ENCODE measurements at regions not wholly inside any gene's neighbourhood (a gene's known extent, or its start where the extent isn't known, plus 50 kb on each side); places are given as distances from the start of the nearest gene placed in this dataset.

GRCh38 chr4:14646831-14647230 lies 355.4 kb upstream of the CPEB2 start:
- H3K9me3 Mint-ChIP-seq (ENCODE audit: unreplicated experiment), result no peaks in the 10 kb centered on the region
- DNase-seq, result no peak
- H3K4me3 Mint-ChIP-seq (ENCODE audit: unreplicated experiment), result no peak overlapping the region
- H3K27me3 Mint-ChIP-seq (ENCODE audit: unreplicated experiment), result peaks cover 3% of the 10 kb centered on the region
- no peaks in the 10 kb centered on the region for H3K4me1 Mint-ChIP-seq (ENCODE audit: low read depth, unreplicated experiment)
- H3K36me3 Mint-ChIP-seq (ENCODE audit: unreplicated experiment), result no peaks in the 10 kb centered on the region
- TF ChIP-seq, protein P1, sequence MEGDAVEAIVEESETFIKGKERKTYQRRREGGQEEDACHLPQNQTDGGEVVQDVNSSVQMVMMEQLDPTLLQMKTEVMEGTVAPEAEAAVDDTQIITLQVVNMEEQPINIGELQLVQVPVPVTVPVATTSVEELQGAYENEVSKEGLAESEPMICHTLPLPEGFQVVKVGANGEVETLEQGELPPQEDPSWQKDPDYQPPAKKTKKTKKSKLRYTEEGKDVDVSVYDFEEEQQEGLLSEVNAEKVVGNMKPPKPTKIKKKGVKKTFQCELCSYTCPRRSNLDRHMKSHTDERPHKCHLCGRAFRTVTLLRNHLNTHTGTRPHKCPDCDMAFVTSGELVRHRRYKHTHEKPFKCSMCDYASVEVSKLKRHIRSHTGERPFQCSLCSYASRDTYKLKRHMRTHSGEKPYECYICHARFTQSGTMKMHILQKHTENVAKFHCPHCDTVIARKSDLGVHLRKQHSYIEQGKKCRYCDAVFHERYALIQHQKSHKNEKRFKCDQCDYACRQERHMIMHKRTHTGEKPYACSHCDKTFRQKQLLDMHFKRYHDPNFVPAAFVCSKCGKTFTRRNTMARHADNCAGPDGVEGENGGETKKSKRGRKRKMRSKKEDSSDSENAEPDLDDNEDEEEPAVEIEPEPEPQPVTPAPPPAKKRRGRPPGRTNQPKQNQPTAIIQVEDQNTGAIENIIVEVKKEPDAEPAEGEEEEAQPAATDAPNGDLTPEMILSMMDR (IDR thresholded peaks at IDR 0.05; ENCODE audit: partially characterized antibody, unreplicated experiment), result no peak
- no peak overlapping the region for H3K27ac Mint-ChIP-seq (ENCODE audit: unreplicated experiment)

DNA sequence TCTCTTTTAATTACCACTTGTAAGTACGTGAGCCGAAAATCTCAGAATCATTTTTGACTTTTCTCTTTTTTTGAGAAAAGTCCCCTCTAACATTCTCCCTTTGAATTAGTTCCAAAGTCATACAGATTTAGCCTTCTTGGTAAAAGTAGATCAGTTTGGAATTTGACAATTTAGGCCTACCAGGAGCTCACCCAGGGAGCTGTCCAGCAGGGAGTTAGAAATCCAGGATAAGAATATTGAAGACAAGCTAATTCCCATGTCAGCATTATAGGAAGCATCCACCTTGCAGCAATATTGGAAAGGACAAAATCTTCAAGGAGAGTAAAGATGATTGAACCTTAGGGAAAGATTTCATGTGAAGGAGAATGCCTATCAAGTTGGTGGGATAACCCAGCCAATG lies 352.2 kb upstream of the CPEB2 start:
- Mint-ChIP-seq H3K27ac (ENCODE audit: unreplicated experiment) (no peak overlapping the region), H3K9me3 (ENCODE audit: unreplicated experiment) (no peaks in the 10 kb centered on the region), H3K27me3 (ENCODE audit: unreplicated experiment) (no peaks in the 10 kb centered on the region), H3K4me3 (ENCODE audit: unreplicated experiment) (no peak overlapping the region), H3K36me3 (ENCODE audit: unreplicated experiment) (no peaks in the 10 kb centered on the region), H3K4me1 (ENCODE audit: low read depth, unreplicated experiment) (no peaks in the 10 kb centered on the region)
- TF ChIP-seq, protein P1 (IDR thresholded peaks at IDR 0.05; ENCODE audit: partially characterized antibody, unreplicated experiment), result no peak
- DNase-seq, result no peak

- Mint-ChIP-seq H3K4me3 (ENCODE audit: unreplicated experiment) (no peak overlapping the region), H3K27ac (ENCODE audit: unreplicated experiment) (no peak overlapping the region), H3K9me3 (ENCODE audit: unreplicated experiment) (no peaks in the 10 kb centered on the region), H3K4me1 (ENCODE audit: low read depth, unreplicated experiment) (no peaks in the 10 kb centered on the region), H3K36me3 (ENCODE audit: unreplicated experiment) (no peaks in the 10 kb centered on the region), H3K27me3 (ENCODE audit: unreplicated experiment) (no peaks in the 10 kb centered on the region)
- DNase-seq, result no peak
- TF ChIP-seq, protein P1 (IDR thresholded peaks at IDR 0.05; ENCODE audit: partially characterized antibody, unreplicated experiment), result no peak
Measured at GRCh38 chr4:14652522-14652921, 349.8 kb upstream of the CPEB2 start.

- no peak overlapping the region for H3K4me3 Mint-ChIP-seq (ENCODE audit: unreplicated experiment)
- H3K9me3 Mint-ChIP-seq (ENCODE audit: unreplicated experiment), result no peaks in the 10 kb centered on the region
- TF ChIP-seq, protein P1 (IDR thresholded peaks at IDR 0.05; ENCODE audit: partially characterized antibody, unreplicated experiment), result no peak
- no peaks in the 10 kb centered on the region for H3K4me1 Mint-ChIP-seq (ENCODE audit: low read depth, unreplicated experiment)
- no peak overlapping the region for H3K27ac Mint-ChIP-seq (ENCODE audit: unreplicated experiment)
- no peaks in the 10 kb centered on the region for H3K36me3 Mint-ChIP-seq (ENCODE audit: unreplicated experiment)
- H3K27me3 Mint-ChIP-seq (ENCODE audit: unreplicated experiment), result no peaks in the 10 kb centered on the region
- DNase-seq, result no peak
Measured at GRCh38 chr4:14653338-14653737, 348.9 kb upstream of the CPEB2 start.

- H3K27me3 Mint-ChIP-seq (ENCODE audit: unreplicated experiment), result no peaks in the 10 kb centered on the region
- peaks cover 1% of the 10 kb centered on the region for H3K9me3 Mint-ChIP-seq (ENCODE audit: unreplicated experiment)
- no peak overlapping the region for H3K4me3 Mint-ChIP-seq (ENCODE audit: unreplicated experiment)
- no peak for DNase-seq
- TF ChIP-seq, protein P1 (IDR thresholded peaks at IDR 0.05; ENCODE audit: partially characterized antibody, unreplicated experiment), result no peak
- H3K27ac Mint-ChIP-seq (ENCODE audit: unreplicated experiment), result no peak overlapping the region
- H3K4me1 Mint-ChIP-seq (ENCODE audit: low read depth, unreplicated experiment), result no peaks in the 10 kb centered on the region
- no peaks in the 10 kb centered on the region for H3K36me3 Mint-ChIP-seq (ENCODE audit: unreplicated experiment)
Measured at GRCh38 chr4:14659286-14659685, 343.0 kb upstream of the CPEB2 start.

Data from glutamatergic neuron (in vitro differentiated cells).